CD14-positive monocyte (primary cell): ENCODE measurements at regions not wholly inside any gene's neighbourhood (a gene's known extent, or its start where the extent isn't known, plus 50 kb on each side); places are given as distances from the start of the nearest gene placed in this dataset.

Experiments
- DNase-seq, 3 donors: peaks; one replicate each; pipeline ENCODE4 v3.0.0-alpha.2; 2011 to 2022
- H2AFZ ChIP-seq: 2 replicates; pipeline ENCODE4 v1.6.0; 2012; ENCODE audit warnings: mild to moderate bottlenecking, low read depth, low read length, inconsistent platforms; ENCODE audit not compliant: insufficient read depth, poor library complexity, severe bottlenecking
- H3K27ac ChIP-seq, 2 donors: 1 replicate in 1 of 2; 2 replicates in 1 of 2; pipeline ENCODE4 v1.5.1; 2012 to 2013; ENCODE audit warnings: low read length in 2 of 2, control low read depth in 1 of 2, inconsistent platforms in 1 of 2, low read depth in 1 of 2, mild to moderate bottlenecking in 1 of 2
- H3K27me3 ChIP-seq, 2 donors: one replicate each; pipeline versions ENCODE4 v1.6.0 to v1.6.1; 2011 to 2013; ENCODE audit warnings: low read length in 2 of 2; ENCODE audit not compliant: control insufficient read depth in 2 of 2, insufficient read depth in 2 of 2
- H3K36me3 ChIP-seq, 2 donors: replicated peaks in 1 of 2; 1 replicate in 1 of 2; 2 replicates in 1 of 2; pipeline versions ENCODE4 v1.5.1 to v1.6.1; 2012 to 2013; ENCODE audit warnings: low read length in 2 of 2, control low read depth in 1 of 2, inconsistent platforms in 1 of 2, mild to moderate bottlenecking in 1 of 2; ENCODE audit not compliant: insufficient read depth in 2 of 2, control insufficient read depth in 1 of 2
- H3K4me1 ChIP-seq, 2 donors: 1 replicate in 1 of 2; 2 replicates in 1 of 2; pipeline versions ENCODE4 v1.5.1 to v1.6.1; 2012 to 2013; ENCODE audit warnings: low read length in 2 of 2, control low read depth in 1 of 2, inconsistent platforms in 1 of 2, mild to moderate bottlenecking in 1 of 2, moderate library complexity in 1 of 2; ENCODE audit not compliant: insufficient read depth in 2 of 2, control insufficient read depth in 1 of 2
- H3K4me2 ChIP-seq: replicated peaks from 2 replicates; pipeline ENCODE3; 2012; ENCODE audit warnings: low read length, moderate library complexity, mild to moderate bottlenecking; ENCODE audit not compliant: poor library complexity, severe bottlenecking; ENCODE audit errors: extremely low read depth
- H3K4me3 ChIP-seq, 3 experiments: fragments of 200-600 bp in 1 of 3; sonication (generic) in 1 of 3; replicated peaks in 1 of 3; 1 replicate in 2 of 3; 2 replicates in 1 of 3; pipeline ENCODE4 v1.5.1; 2011 to 2013; ENCODE audit warnings: low read length in 3 of 3, mild to moderate bottlenecking in 3 of 3, control low read depth in 2 of 3, low read depth in 2 of 3, inconsistent platforms in 1 of 3, moderate library complexity in 1 of 3
- H3K79me2 ChIP-seq: 2 replicates; pipeline ENCODE4 v1.6.0; 2012; ENCODE audit warnings: mild to moderate bottlenecking, control low read depth, inconsistent platforms, low read length, moderate library complexity; ENCODE audit not compliant: insufficient read depth
- H3K9ac ChIP-seq: 2 replicates; pipeline ENCODE4 v1.6.0; 2017; ENCODE audit warnings: low read length, mild to moderate bottlenecking; ENCODE audit not compliant: insufficient read depth, poor library complexity, severe bottlenecking
- H3K9me3 ChIP-seq, 2 donors: replicated peaks in 1 of 2; 1 replicate in 1 of 2; 2 replicates in 1 of 2; pipeline versions ENCODE4 v1.5.1 to v1.6.1; 2012 to 2013; ENCODE audit warnings: low read length in 2 of 2, control low read depth in 1 of 2; ENCODE audit not compliant: control insufficient read depth in 1 of 2, insufficient read depth in 1 of 2
- H4K20me1 ChIP-seq: 2 replicates; pipeline ENCODE4 v1.6.0; 2012; ENCODE audit warnings: mild to moderate bottlenecking, low read length, control low read depth, moderate library complexity; ENCODE audit not compliant: insufficient read depth
- H3K27ac Mint-ChIP-seq, 7 donors: one replicate each; pipeline ENCODE4 v1.8.0; 2020; ENCODE audit warnings: mild to moderate bottlenecking in 7 of 7, mixed read lengths in 7 of 7, moderate library complexity in 6 of 7, inconsistent platforms in 2 of 7
- H3K27me3 Mint-ChIP-seq, 3 donors: one replicate each; pipeline ENCODE4 v1.8.0; 2021 to 2022; ENCODE audit warnings: low read depth in 3 of 3, mild to moderate bottlenecking in 3 of 3, mixed read lengths in 3 of 3, moderate library complexity in 3 of 3, inconsistent platforms in 1 of 3
- H3K36me3 Mint-ChIP-seq, 2 donors: one replicate each; pipeline ENCODE4 v1.8.0; 2020; ENCODE audit warnings: mixed read lengths in 2 of 2, inconsistent platforms in 1 of 2, mild to moderate bottlenecking in 1 of 2
- H3K4me1 Mint-ChIP-seq: one replicate; pipeline ENCODE4 v1.8.0; 2020; ENCODE audit warnings: mild to moderate bottlenecking, mixed read lengths
- H3K4me3 Mint-ChIP-seq, 2 donors: one replicate each; pipeline ENCODE4 v1.8.0; 2020; ENCODE audit warnings: mild to moderate bottlenecking in 2 of 2, mixed read lengths in 2 of 2, moderate library complexity in 1 of 2
- H3K9me3 Mint-ChIP-seq, 7 donors: one replicate each; pipeline ENCODE4 v1.8.0; 2020 to 2022; ENCODE audit warnings: mixed read lengths in 7 of 7, mild to moderate bottlenecking in 6 of 7, moderate library complexity in 6 of 7, inconsistent platforms in 2 of 7
- CTCF ChIP-seq: fragments of 200-600 bp; IDR thresholded peaks from one replicate; pipeline ENCODE4 v1.8.0; 2022; ENCODE audit warnings: antibody characterized with exemption, mild to moderate bottlenecking
- WGBS: methylation state at CpG from one replicate; pipeline ENCODE4 v1.1.5; 2013; ENCODE audit warnings: missing lambda C conversion rate; ENCODE audit not compliant: insufficient coverage; 5-methylcytosine and 5-hydroxymethylcytosine counted together
- intact Hi-C, 2 donors: fragments of 100-400 bp; cut with micrococcal nuclease; formaldehyde crosslinking; loops; one replicate each; pipeline versions ENCODE4 v1.15.0 to v1.15.1; 2023

- Histone ChIP-seq H3K9ac (no peak overlapping the region), H3K4me2 (no peak overlapping the region), H3K9me3 (no peaks in the 10 kb centered on the region), H3K36me3 (no peaks in the 10 kb centered on the region), H3K4me1 (peaks cover 0 to 4% of the 10 kb centered on the region in 2 donors), H2AFZ (no peak overlapping the region), H3K79me2 (no peaks in the 10 kb centered on the region), H4K20me1 (no peaks in the 10 kb centered on the region), H3K4me3 (no peak overlapping the region), H3K27me3 (no peaks in the 10 kb centered on the region), H3K27ac (no peak overlapping the region)
- Mint-ChIP-seq H3K4me3 (no peak overlapping the region), H3K36me3 (no peaks in the 10 kb centered on the region), H3K27ac (no peak overlapping the region), H3K9me3 (peaks cover 0 to 4% (median 2%) of the 10 kb centered on the region in 7 donors), H3K27me3 (peaks cover 0 to 2% (median 0%) of the 10 kb centered on the region in 3 donors), H3K4me1 (peaks cover 8% of the 10 kb centered on the region)
- intact Hi-C loops, result no loop called here
- DNase-seq, result no peak
- WGBS, result no CpG with 5 or more reads among the region's 1 CpG
- TF ChIP-seq CTCF, result no peak
These were observed 435.1 kb upstream of the MARCKS start for GRCh38 chr6:113421997-113422396.

- Histone ChIP-seq H3K79me2 (no peaks in the 10 kb centered on the region), H3K9ac (no peak overlapping the region), H3K27ac (no peak overlapping the region), H3K9me3 (no peaks in the 10 kb centered on the region), H4K20me1 (no peaks in the 10 kb centered on the region), H3K4me2 (no peak overlapping the region), H3K27me3 (no peaks in the 10 kb centered on the region), H2AFZ (no peak overlapping the region), H3K36me3 (no peaks in the 10 kb centered on the region), H3K4me1 (peaks cover 0 to 5% of the 10 kb centered on the region in 2 donors), H3K4me3 (no peak overlapping the region)
- intact Hi-C loops, result no loop called here
- DNase-seq, result no peak
- TF ChIP-seq CTCF, result no peak
- Mint-ChIP-seq H3K27me3 (no peaks in the 10 kb centered on the region), H3K36me3 (no peaks in the 10 kb centered on the region), H3K4me1 (peaks cover 6% of the 10 kb centered on the region), H3K27ac (no peak overlapping the region), H3K4me3 (no peak overlapping the region), H3K9me3 (peaks cover 0 to 2% (median 1%) of the 10 kb centered on the region in 7 donors)
- no CpG with 5 or more reads among the region's 1 CpG for WGBS
These were observed 433.2 kb upstream of the MARCKS start for GRCh38 chr6:113423956-113424355.
